Brain pericyte (primary cell): ENCODE measurements at regions not wholly inside any gene's neighbourhood (a gene's known extent, or its start where the extent isn't known, plus 50 kb on each side); places are given as distances from the start of the nearest gene placed in this dataset.
A peak's percentile ranks its signal among the peaks of the same experiment; 100 is the strongest.

ENCODE experiments used
- DNase-seq: peaks from one replicate; pipeline ENCODE4 v3.0.0-alpha.2; 2012; ENCODE audit warnings: low read depth, low spot score

- no peak for DNase-seq
These were observed 85.6 kb upstream of the HAAO start for GRCh38 chr2:42877936-42878335.

- DNase-seq = no peak
These were observed 85.1 kb upstream of the HAAO start for GRCh38 chr2:42877511-42877910.

DNA sequence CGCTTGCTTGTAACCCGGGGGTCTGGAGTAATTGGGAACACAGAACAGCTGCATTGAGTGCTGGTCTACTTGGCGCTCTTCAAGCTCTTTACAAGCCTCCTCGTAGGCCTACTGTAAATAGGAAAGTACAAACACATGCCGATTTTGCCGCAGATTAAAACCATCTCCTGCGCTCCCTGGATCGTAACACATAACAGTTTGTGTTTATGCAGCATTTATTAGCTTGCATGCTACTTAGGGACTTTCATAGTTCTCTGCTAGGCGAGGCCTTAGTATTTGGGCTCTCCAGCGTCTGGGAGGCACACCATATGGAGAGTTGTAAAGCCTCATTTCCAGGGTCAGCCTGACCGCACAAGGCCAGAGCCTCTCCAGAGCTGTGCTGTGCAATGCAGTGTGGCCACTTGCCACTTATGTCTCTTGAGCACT is 84.0 kb upstream of the HAAO start:
- DNase-seq = no peak

DNA sequence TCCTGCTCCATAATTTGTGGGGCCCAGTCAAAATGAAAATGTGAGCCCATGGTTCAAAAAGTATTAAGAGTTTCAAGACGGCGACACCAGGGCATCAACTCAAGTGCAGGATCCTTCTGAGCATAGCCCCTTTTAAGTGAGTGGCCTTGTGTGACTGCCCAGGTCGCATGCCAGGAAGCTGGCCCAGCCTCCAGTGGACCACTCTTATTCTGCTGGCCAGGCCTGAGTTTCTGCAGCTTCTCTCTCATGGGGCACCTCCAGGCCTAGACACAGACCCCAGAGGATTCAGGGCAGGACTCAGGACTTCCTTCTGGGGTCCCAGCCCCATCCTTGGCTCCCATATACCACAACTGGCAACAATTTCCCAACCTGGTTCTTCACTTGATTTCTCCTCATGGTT is 83.5 kb upstream of the HAAO start:
- DNase-seq = no peak

DNA sequence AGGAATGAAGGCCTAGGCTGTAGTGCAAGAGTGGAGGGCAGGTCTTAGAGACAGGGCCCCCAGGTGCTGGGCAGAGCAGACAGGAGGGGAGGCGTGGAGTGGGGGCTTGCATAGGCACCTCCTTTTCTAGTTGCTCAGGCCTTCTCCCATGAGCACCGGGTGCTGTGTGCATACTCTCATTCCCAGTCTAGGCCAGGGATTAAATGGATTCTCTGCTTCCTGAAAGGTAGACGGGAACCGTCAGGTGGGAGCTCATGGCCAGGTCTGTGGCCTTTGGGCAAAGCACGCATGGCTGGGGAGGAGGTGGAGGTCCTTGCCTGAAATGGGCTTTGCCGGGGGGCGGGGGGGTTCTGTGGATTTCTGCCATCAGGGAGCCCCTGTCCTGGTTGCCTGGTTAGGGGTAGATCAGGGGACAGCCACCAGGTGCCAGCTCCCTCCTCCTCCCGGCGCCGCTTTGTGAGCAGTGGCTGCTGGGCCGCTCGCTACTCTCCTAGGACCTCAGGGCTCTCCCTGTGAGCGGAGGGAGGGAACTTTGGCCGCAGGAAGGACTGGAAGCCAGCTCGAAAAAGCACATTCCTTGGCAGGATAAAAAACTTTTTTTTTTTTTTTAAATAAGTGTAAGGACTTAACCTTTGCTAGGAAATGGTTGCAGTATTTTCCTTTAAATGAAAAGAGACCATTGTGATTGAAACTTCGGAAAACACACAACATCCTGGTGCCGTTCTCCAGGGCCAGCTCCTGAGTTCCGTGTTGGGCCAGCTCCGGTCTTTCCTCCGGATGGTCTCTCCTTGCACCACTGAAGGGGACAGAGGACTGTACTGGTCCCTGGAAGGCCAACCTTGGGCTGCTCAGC is 82.8 kb upstream of the HAAO start:
- DNase-seq = no peak

- no peak for DNase-seq
These were observed 80.3 kb upstream of the HAAO start for GRCh38 chr2:42872721-42873120.

GRCh38 chr2:42871372-42871771 is 79.0 kb upstream of the HAAO start:
- DNase-seq = no peak

DNA sequence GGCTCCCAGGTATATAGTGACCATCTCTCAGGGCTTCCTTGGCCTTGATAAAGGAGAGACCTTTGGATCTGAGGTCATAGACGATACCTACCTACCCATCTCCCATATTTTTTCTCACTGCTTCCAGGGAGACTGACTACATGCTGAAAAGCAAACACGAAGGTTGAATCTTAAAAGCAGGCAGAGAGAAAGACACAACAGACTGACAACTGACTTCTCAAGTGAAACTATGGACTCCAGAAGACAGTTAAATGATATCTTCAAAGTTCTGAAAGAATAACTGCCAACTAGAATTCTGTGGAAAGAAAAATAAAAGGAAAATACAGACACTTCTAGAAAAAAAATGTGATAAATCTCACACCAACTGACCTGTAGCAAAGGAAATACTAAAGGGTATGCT is 76.5 kb upstream of the HAAO start:
- no peak for DNase-seq

GRCh38 chr2:42868096-42868495 is 75.7 kb upstream of the HAAO start:
- no peak for DNase-seq

DNA sequence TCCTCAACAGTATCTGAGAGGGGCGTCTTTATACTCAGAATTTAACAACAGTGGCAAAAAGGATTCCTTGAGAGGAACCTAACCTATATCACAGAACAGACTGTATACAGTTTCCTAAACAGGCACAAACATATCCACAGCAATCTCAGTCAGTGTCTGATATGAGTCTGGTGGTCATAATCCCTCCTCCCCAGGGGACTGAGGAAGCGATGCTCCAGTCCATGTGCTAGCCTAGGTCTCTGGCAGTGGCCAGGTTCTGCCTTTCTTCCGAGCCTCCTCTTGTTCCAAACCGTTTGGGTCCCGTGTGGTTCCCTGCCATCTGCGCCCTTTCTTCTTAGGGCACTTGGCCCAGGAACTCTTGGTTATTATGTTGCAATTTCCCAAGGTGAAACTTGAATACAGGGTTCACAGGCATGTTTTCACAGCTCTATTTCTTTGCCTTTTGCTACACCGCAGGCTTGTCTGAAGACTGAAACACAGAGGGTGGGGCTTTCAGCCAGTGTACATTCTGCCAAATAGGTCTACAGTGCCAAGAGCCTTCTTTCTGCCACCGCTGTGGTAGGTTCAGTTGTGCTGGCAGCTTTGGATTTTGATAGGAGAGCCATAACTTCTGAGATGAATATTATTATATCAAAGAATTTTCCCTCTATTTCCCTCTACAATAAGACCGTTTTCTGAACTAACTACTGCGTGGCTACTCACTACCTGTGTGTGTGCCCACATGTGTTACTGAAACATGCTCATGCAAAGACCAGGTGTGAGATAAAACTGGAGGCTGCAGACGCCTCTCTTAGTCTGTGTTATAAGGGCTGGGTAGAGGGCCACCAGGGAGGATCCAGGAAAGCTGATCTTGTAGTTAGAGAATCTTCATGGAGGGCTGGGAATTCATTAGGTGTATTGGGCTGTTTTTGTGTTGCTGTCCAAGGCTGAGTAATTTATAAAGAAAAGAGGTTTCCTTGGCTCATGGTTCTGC is 75.0 kb upstream of the HAAO start:
- no peak for DNase-seq

DNA sequence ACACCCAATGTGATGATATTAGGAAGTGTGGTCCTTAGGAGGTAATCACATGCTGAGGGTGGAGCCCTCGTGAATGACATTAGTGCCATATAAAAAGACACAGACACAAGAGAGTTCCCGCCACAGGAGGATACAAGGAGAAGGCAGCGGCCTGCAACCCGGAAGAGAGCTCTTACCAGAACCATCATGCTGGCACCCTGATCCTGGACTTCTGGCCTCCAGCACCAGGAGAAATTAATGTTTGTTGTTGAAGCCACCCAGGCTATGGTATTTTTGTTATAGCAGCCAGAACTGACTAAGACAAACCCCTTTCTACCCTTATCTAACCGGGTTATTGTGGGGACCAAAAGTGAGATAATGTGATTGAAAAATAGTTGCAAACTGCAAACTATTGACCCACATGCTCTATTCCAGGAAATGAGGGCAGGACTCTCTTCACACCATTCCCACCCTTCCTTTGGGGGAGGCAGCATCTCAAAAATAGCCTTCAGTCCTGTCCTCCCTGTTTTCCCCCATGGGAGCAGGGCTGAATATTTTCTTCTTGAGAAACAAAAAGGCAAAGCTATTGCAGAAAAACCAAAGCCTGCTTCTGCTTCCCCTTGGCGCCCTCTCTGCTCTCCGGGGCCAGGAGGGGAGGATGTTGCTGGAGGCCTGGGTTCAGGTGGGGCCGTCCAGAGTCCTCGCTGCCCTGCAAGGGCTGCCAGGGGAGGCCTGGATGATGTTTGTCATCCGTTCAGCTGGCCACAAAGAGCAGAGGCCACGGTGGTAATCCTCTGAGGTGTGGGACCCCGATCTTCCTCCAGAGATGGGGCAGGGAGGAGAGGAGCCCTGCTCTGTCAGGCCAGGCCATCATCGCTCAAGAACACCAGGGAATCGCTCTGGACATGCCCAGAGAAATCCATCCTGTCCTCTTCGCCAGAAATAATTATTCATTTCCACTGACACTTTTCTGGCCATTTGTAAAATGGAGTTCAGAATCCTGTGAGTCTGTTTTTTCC is 73.8 kb upstream of the HAAO start:
- DNase-seq = no peak

- no peak for DNase-seq
These were observed 72.4 kb upstream of the HAAO start for GRCh38 chr2:42864641-42865280.

GRCh38 chr2:42864222-42864621 is 71.8 kb upstream of the HAAO start:
- DNase-seq = no peak

DNA sequence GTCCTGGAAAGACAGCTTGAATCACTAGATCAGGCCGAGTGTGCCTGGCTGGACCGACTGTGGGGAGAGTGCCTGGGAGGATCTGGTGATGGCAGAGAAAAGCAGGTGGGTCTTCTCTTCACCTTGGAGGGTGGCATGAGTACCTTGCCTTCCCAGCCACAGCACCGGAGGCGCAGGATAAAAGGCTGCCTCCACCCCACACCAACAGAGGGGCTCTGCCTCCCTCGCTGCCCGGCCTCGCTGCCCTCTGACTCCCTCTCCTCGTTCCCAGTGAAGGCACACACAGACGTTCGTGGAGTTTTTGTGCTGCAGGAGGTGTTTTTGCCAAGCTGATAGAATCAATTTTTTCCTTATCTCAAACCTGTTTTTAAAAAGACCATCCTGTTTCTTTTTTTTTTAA is 71.4 kb upstream of the HAAO start:
- DNase-seq = no peak

DNA sequence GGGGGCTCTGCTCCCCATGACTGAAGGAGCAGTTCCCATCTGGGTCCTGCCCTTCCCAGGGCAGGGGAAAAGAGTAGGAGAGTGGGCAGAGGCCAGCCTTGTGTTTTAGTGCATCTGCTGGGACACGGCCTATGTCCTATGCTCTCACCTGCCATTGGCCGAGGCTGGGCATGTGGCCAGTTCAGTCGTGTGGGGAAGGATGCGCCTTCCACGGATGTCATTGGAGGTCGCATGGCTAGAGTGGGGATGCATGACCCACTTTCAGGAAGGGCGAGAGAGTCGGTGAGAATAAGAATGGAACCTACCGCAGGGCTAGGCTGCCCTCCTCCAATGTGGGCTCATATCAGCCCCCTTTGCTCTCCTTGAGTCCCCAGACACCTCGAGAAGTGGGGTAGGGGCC is 70.9 kb upstream of the HAAO start:
- no peak for DNase-seq

GRCh38 chr2:42862669-42863185 is 70.3 kb upstream of the HAAO start:
- no peak for DNase-seq

GRCh38 chr2:42861321-42861720 is 68.9 kb upstream of the HAAO start:
- DNase-seq = no peak

- no peak for DNase-seq
These were observed 68.1 kb upstream of the HAAO start for GRCh38 chr2:42860319-42861094.

- DNase-seq = no peak
These were observed 67.4 kb upstream of the HAAO start for GRCh38 chr2:42859791-42860190.

DNA sequence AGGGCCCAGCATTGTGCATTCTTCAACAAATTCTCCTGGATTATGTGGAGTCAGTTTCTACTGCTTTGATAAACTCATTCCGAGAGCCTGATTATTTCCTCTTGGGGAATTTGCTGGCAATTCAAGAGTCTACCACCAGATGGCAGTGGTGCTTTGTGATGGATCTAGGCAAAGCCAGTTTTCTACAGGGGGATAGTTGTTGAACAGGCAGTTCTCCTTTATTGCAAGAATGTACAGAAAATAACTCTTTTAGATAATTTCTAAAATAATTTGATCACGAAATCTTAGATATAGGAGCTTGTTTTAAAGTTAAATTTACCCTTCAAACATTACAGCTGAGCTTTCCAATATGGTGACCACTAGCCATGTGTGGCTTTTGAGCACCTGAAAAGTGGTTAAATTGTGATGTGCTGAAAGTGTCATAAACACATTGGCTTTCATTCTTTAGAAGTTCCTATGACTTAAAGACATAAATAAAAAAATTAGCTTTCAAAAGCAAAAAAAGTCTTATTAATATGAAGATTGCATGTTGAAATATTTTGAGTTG is 66.7 kb upstream of the HAAO start:
- peak; percentile 65 for DNase-seq
